Heart left ventricle (tissue), 13 donors: ENCODE measurements at regions not wholly inside any gene's neighbourhood (a gene's known extent, or its start where the extent isn't known, plus 50 kb on each side); places are given as distances from the start of the nearest gene placed in this dataset.

Source experiments
- CTCF ChIP-seq, 12 donors: fragments of 200-600 bp; sonication (generic) in 4 of 12; IDR thresholded peaks; one replicate each; pipeline versions ENCODE4 v1.5.0 to v1.8.0; 2018 to 2022; ENCODE audit warnings: antibody characterized with exemption in 12 of 12, mild to moderate bottlenecking in 5 of 12
- POLR2A ChIP-seq, 2 donors: fragments of 450-650 bp; IDR thresholded peaks; one replicate each; pipeline ENCODE4 v1.6.1; 2017; ENCODE audit warnings: antibody characterized with exemption in 2 of 2, mild to moderate bottlenecking in 2 of 2, moderate library complexity in 2 of 2
- donor health status: ischemic (EF 13 %, LVEDD 7.1; RV severe dilation, severe dysfunction).
- donor health status: DM: no; HTN: yes; CAD: no.
- donor health status: DM: no; HTN: no; CAD: no.
- donor health status: ischemic (EF 25% LVEDD 6.9; RV normal size, moderate dysfunction).
- donor health status: ischemic (EF 25% LVEDD 5.7; RV mildly dilated, moderate dysfunction).
- donor health status: ischemic (EF 35%, LVEDD 5.7; RV mildly dilated, moderate dysfunction).
- donor health status: nonischemic (EF 11% LVEDD 7.7; RV severe dilation, severe dysfunction).
- donor health status: DM: yes; HTN: yes; CAD: no.
- donor health status: PGD.
- donor health status: ischemic (EF 29% LVEDD 5.4; RV normal size, mild dysfunction).
- donor health status: nonischemic (EF 23%, LVEDD 6.1; RV moderate dilation, normal function).

GRCh38 chr21:24418671-24419070, 1188.6 kb downstream of the MRPL39 start:
- TF ChIP-seq POLR2A (IDR thresholded peaks at IDR 0.05) (no peak), CTCF (IDR thresholded peaks at IDR 0.05) (no peak)
